H9 (cell line): ENCODE measurements at regions not wholly inside any gene's neighbourhood (a gene's known extent, or its start where the extent isn't known, plus 50 kb on each side); places are given as distances from the start of the nearest gene placed in this dataset.

Experiments
- DNase-seq: peaks from one replicate; pipeline ENCODE4 v3.0.0-alpha.2; 2017
- H2AFZ ChIP-seq: one replicate; pipeline ENCODE4 v1.6.1; 2013; ENCODE audit warnings: mild to moderate bottlenecking, low read length, control low read depth, moderate library complexity
- H2AK5ac ChIP-seq: 2 replicates; pipeline ENCODE4 v1.6.1; 2013; ENCODE audit warnings: low read length, control low read depth, mixed read lengths; ENCODE audit not compliant: insufficient read length
- H2BK120ac ChIP-seq: one replicate; pipeline ENCODE4 v1.6.1; 2013; ENCODE audit warnings: low read depth, mild to moderate bottlenecking, low read length, control low read depth, inconsistent platforms; ENCODE audit not compliant: poor library complexity, severe bottlenecking
- H2BK12ac ChIP-seq: 2 replicates; pipeline ENCODE4 v1.6.1; 2013; ENCODE audit warnings: low read length, control low read depth, mixed read lengths, low read depth; ENCODE audit not compliant: insufficient read length
- H2BK15ac ChIP-seq: 2 replicates; pipeline ENCODE4 v1.6.1; 2013; ENCODE audit warnings: low read depth, low read length, control low read depth
- H2BK20ac ChIP-seq: one replicate; pipeline ENCODE4 v1.6.1; 2013; ENCODE audit warnings: low read depth, mild to moderate bottlenecking, low read length, control low read depth, inconsistent platforms; ENCODE audit not compliant: poor library complexity, severe bottlenecking
- H2BK5ac ChIP-seq: 2 replicates; pipeline ENCODE4 v1.6.1; 2013; ENCODE audit warnings: low read length, control low read depth, mixed read lengths; ENCODE audit not compliant: insufficient read length
- H3K14ac ChIP-seq: 2 replicates; pipeline ENCODE4 v1.6.1; 2013; ENCODE audit warnings: low read length, control low read depth; ENCODE audit not compliant: insufficient read depth
- H3K18ac ChIP-seq: 2 replicates; pipeline ENCODE4 v1.6.1; 2013; ENCODE audit warnings: low read depth, mild to moderate bottlenecking, mixed read lengths, low read length, control low read depth; ENCODE audit not compliant: insufficient read length
- H3K23ac ChIP-seq: 2 replicates; pipeline ENCODE4 v1.6.1; 2013; ENCODE audit warnings: low read length, control low read depth, mixed read lengths, low read depth; ENCODE audit not compliant: insufficient read length
- H3K23me2 ChIP-seq: 2 replicates; pipeline ENCODE4 v1.6.1; 2013; ENCODE audit warnings: low read depth, mild to moderate bottlenecking, mixed read lengths, low read length, control low read depth; ENCODE audit not compliant: insufficient read length, poor library complexity, severe bottlenecking
- H3K27ac ChIP-seq: 2 replicates; pipeline ENCODE4 v1.5.1; 2013; ENCODE audit warnings: low read length, control low read depth, mixed read lengths, low read depth; ENCODE audit not compliant: insufficient read length
- H3K27me3 ChIP-seq: 2 replicates; pipeline ENCODE4 v1.6.1; 2013; ENCODE audit warnings: low read length, control low read depth, inconsistent platforms; ENCODE audit not compliant: insufficient read depth
- H3K4ac ChIP-seq: 2 replicates; pipeline ENCODE4 v1.6.1; 2013; ENCODE audit warnings: low read depth, mild to moderate bottlenecking, control low read depth, inconsistent platforms, low read length, moderate library complexity
- H3K4me1 ChIP-seq: 2 replicates; pipeline ENCODE4 v1.6.1; 2013; ENCODE audit warnings: low read length, control low read depth, inconsistent platforms; ENCODE audit not compliant: insufficient read depth
- H3K4me2 ChIP-seq: 2 replicates; pipeline ENCODE4 v1.6.1; 2013; ENCODE audit warnings: low read length, control low read depth, mixed read lengths; ENCODE audit not compliant: insufficient read length, insufficient read depth
- H3K56ac ChIP-seq: 2 replicates; pipeline ENCODE4 v1.6.1; 2013; ENCODE audit warnings: low read depth, mild to moderate bottlenecking, mixed read lengths, low read length, control low read depth; ENCODE audit not compliant: insufficient read length
- H3K79me1 ChIP-seq: 2 replicates; pipeline ENCODE4 v1.6.1; 2013; ENCODE audit warnings: low read depth, mild to moderate bottlenecking, moderate library complexity, low read length, control low read depth, inconsistent platforms; ENCODE audit not compliant: insufficient read depth, poor library complexity, severe bottlenecking
- H3K79me2 ChIP-seq: 2 replicates; pipeline ENCODE4 v1.6.1; 2013; ENCODE audit warnings: low read length, control low read depth, inconsistent platforms; ENCODE audit not compliant: insufficient read depth
- H3K9ac ChIP-seq: 2 replicates; pipeline ENCODE4 v1.6.1; 2013; ENCODE audit warnings: low read length, control low read depth, mixed read lengths; ENCODE audit not compliant: insufficient read length; ENCODE audit errors: extremely low read depth
- H3K9me3 ChIP-seq: one replicate; pipeline ENCODE4 v1.6.1; 2013; ENCODE audit warnings: low read depth, low read length, inconsistent platforms; ENCODE audit not compliant: control insufficient read depth
- H3T11ph ChIP-seq: one replicate; pipeline ENCODE4 v1.6.1; 2013; ENCODE audit warnings: mild to moderate bottlenecking, low read length, control low read depth, inconsistent platforms
- H4K20me1 ChIP-seq: one replicate; pipeline ENCODE4 v1.6.1; 2013; ENCODE audit not compliant: control insufficient read depth, insufficient read length, insufficient read depth
- H4K5ac ChIP-seq: 2 replicates; pipeline ENCODE4 v1.6.1; 2013; ENCODE audit warnings: low read depth, mild to moderate bottlenecking, mixed read lengths, low read length, control low read depth; ENCODE audit not compliant: insufficient read length
- H4K8ac ChIP-seq: replicated peaks from 2 replicates; pipeline ENCODE4 v1.6.1; 2013; ENCODE audit warnings: low read length, control low read depth, mixed read lengths, low read depth; ENCODE audit not compliant: insufficient read length
- H4K91ac ChIP-seq: 2 replicates; pipeline ENCODE4 v1.6.1; 2013; ENCODE audit warnings: low read depth, mild to moderate bottlenecking, moderate library complexity, mixed read lengths, low read length, control low read depth; ENCODE audit not compliant: insufficient read length
- H3K27ac Mint-ChIP-seq, 3 experiments: 2 replicates in 2 of 3; 3 replicates in 1 of 3; pipeline ENCODE4 v1.8.0; 2020 to 2021; ENCODE audit warnings: mixed read lengths in 3 of 3, mild to moderate bottlenecking in 1 of 3, moderate library complexity in 1 of 3
- H3K27me3 Mint-ChIP-seq: 2 replicates; pipeline ENCODE4 v1.8.0; 2021; ENCODE audit warnings: low read depth, mild to moderate bottlenecking, moderate library complexity, mixed read lengths
- H3K36me3 Mint-ChIP-seq, 3 experiments: 2 replicates in 2 of 3; 3 replicates in 1 of 3; pipeline ENCODE4 v1.8.0; 2020 to 2021; ENCODE audit warnings: low read depth in 3 of 3, mixed read lengths in 3 of 3; ENCODE audit not compliant: insufficient read depth in 1 of 3
- H3K4me1 Mint-ChIP-seq, 2 experiments: 2 replicates each; pipeline ENCODE4 v1.8.0; 2020; ENCODE audit warnings: mixed read lengths in 2 of 2
- H3K4me3 Mint-ChIP-seq, 2 experiments: 2 replicates in 1 of 2; 3 replicates in 1 of 2; pipeline ENCODE4 v1.8.0; 2020 to 2021; ENCODE audit warnings: mild to moderate bottlenecking in 2 of 2, mixed read lengths in 2 of 2, moderate library complexity in 1 of 2
- H3K9me3 Mint-ChIP-seq, 2 experiments: 2 replicates in 1 of 2; 3 replicates in 1 of 2; pipeline ENCODE4 v1.8.0; 2020; ENCODE audit warnings: mild to moderate bottlenecking in 2 of 2, mixed read lengths in 2 of 2, moderate library complexity in 1 of 2
- CTCF ChIP-seq: fragments of 200-600 bp; sonication (generic); conservative IDR thresholded peaks from 3 replicates; pipeline ENCODE4 v1.8.0; 2021; ENCODE audit warnings: antibody characterized with exemption, mild to moderate bottlenecking
- WGBS: extraction: QIAGEN DNeasy Blood & Tissue Kit; methylation state at CpG from one replicate; pipeline ENCODE4 v1.1.7; 2013; ENCODE audit warnings: missing lambda C conversion rate, low lambda C conversion rate, mixed read lengths; ENCODE audit not compliant: insufficient read length; ENCODE audit errors: extremely low coverage; 5-methylcytosine and 5-hydroxymethylcytosine counted together

- Histone ChIP-seq H3K9ac (no peak overlapping the region), H3K4ac (no peak overlapping the region), H3K79me2 (no peaks in the 10 kb centered on the region), H4K8ac (no peak overlapping the region), H4K20me1 (no peaks in the 10 kb centered on the region), H4K91ac (no peak overlapping the region), H3K4me2 (no peak overlapping the region), H2BK20ac (no peak overlapping the region), H3K23ac (no peak overlapping the region), H2BK5ac (no peak overlapping the region), H2BK15ac (no peak overlapping the region), H4K5ac (no peak overlapping the region), H3K56ac (no peak overlapping the region), H2AK5ac (no peak overlapping the region), H3K23me2 (no peaks in the 10 kb centered on the region), H2BK120ac (no peak overlapping the region), H3K18ac (no peak overlapping the region), H2AFZ (no peak overlapping the region), H3T11ph (no peak overlapping the region), H3K27me3 (no peaks in the 10 kb centered on the region), H3K4me1 (peaks cover 2% of the 10 kb centered on the region), H3K79me1 (no peaks in the 10 kb centered on the region), H3K9me3 (no peaks in the 10 kb centered on the region), H3K27ac (no peak overlapping the region), H2BK12ac (no peak overlapping the region), H3K14ac (no peak overlapping the region)
- H3K27me3 Mint-ChIP-seq = peaks cover 1% of the 10 kb centered on the region; the same call in 1 of the 2 replicates
- H3K27ac Mint-ChIP-seq = no peak overlapping the region
- H3K4me1 Mint-ChIP-seq = peaks cover 0 to 3% of the 10 kb centered on the region in 2 experiments; a peak in 2 of 4 replicates
- H3K4me3 Mint-ChIP-seq = no peak overlapping the region
- WGBS = no CpG with 5 or more reads among the region's 5 CpGs
- H3K9me3 Mint-ChIP-seq = no peaks in the 10 kb centered on the region
- DNase-seq = no peak
- no peaks in the 10 kb centered on the region for H3K36me3 Mint-ChIP-seq
- TF ChIP-seq CTCF = no peak
Observed at GRCh38 chr16:6131526-6132050, 1034.0 kb upstream of the EEF2KMT start.
